ENCODE measurements at regions not wholly inside any gene's neighbourhood (a gene's known extent, or its start where the extent isn't known, plus 50 kb on each side); places are given as distances from the start of the nearest gene placed in this dataset.

- in situ Hi-C loops (cut with HindIII; ENCODE audit: low sequenced_read_pairs), result loop anchor here (25.0 kb wide), 2 partner anchors 155 to 280 kb away; no protein-coding TSS in a partner anchor
Observed at GRCh38 chr17:72417627-72418026, 296.8 kb downstream of the SOX9 start.

- in situ Hi-C loops (cut with HindIII; ENCODE audit: low sequenced_read_pairs), result loop anchor here (25.0 kb wide), 2 partner anchors 158 to 283 kb away; no protein-coding TSS in a partner anchor
Observed at GRCh38 chr17:72419866-72420774, 299.3 kb downstream of the SOX9 start.

- in situ Hi-C loops (cut with HindIII; ENCODE audit: low sequenced_read_pairs), result loop anchor here (25.0 kb wide), 2 partner anchors 158 to 283 kb away; no protein-coding TSS in a partner anchor
Observed at GRCh38 chr17:72420775-72421127, 299.9 kb downstream of the SOX9 start.

GRCh38 chr17:72421128-72422092 lies 300.6 kb downstream of the SOX9 start:
- in situ Hi-C loops (cut with HindIII; ENCODE audit: low sequenced_read_pairs), result loop anchor here (25.0 kb wide), 2 partner anchors 159 to 284 kb away; no protein-coding TSS in a partner anchor

GRCh38 chr17:72422204-72422504 lies 301.3 kb downstream of the SOX9 start:
- in situ Hi-C loops (cut with HindIII; ENCODE audit: low sequenced_read_pairs), result loop anchor here (25.0 kb wide), 2 partner anchors 160 to 285 kb away; no protein-coding TSS in a partner anchor

- in situ Hi-C loops (cut with HindIII; ENCODE audit: low sequenced_read_pairs), result loop anchor here (25.0 kb wide), 2 partner anchors 160 to 285 kb away; no protein-coding TSS in a partner anchor
Observed at GRCh38 chr17:72422505-72423285, 301.9 kb downstream of the SOX9 start.

GRCh38 chr17:72423286-72423589 lies 302.4 kb downstream of the SOX9 start:
- in situ Hi-C loops (cut with HindIII; ENCODE audit: low sequenced_read_pairs), result loop anchor here (25.0 kb wide), 2 partner anchors 161 to 286 kb away; no protein-coding TSS in a partner anchor

GRCh38 chr17:72423718-72424117 lies 302.9 kb downstream of the SOX9 start:
- in situ Hi-C loops (cut with HindIII; ENCODE audit: low sequenced_read_pairs), result loop anchor here (25.0 kb wide), 2 partner anchors 161 to 286 kb away; no protein-coding TSS in a partner anchor

- in situ Hi-C loops (cut with HindIII; ENCODE audit: low sequenced_read_pairs), result loop anchor here (25.0 kb wide), 2 partner anchors 162 to 287 kb away; no protein-coding TSS in a partner anchor
Observed at GRCh38 chr17:72424505-72425117, 303.8 kb downstream of the SOX9 start.

- in situ Hi-C loops (cut with HindIII; ENCODE audit: low sequenced_read_pairs), result no loop called here
Observed at GRCh38 chr17:72425133-72425793, 304.4 kb downstream of the SOX9 start.

- in situ Hi-C loops (cut with HindIII; ENCODE audit: low sequenced_read_pairs), result no loop called here
Observed at GRCh38 chr17:72425794-72426168, 305.0 kb downstream of the SOX9 start.

- in situ Hi-C loops (cut with HindIII; ENCODE audit: low sequenced_read_pairs), result no loop called here
Observed at GRCh38 chr17:72426321-72426720, 305.5 kb downstream of the SOX9 start.

GRCh38 chr17:72426948-72427760 lies 306.3 kb downstream of the SOX9 start:
- in situ Hi-C loops (cut with HindIII; ENCODE audit: low sequenced_read_pairs), result no loop called here

- in situ Hi-C loops (cut with HindIII; ENCODE audit: low sequenced_read_pairs), result no loop called here
Observed at GRCh38 chr17:72427761-72428109, 306.9 kb downstream of the SOX9 start.

GRCh38 chr17:72429066-72429638 lies 308.3 kb downstream of the SOX9 start:
- in situ Hi-C loops (cut with HindIII; ENCODE audit: low sequenced_read_pairs), result no loop called here

GRCh38 chr17:72430611-72431432 lies 310.0 kb downstream of the SOX9 start:
- in situ Hi-C loops (cut with HindIII; ENCODE audit: low sequenced_read_pairs), result no loop called here

- in situ Hi-C loops (cut with HindIII; ENCODE audit: low sequenced_read_pairs), result no loop called here
Observed at GRCh38 chr17:72432143-72432621, 311.4 kb downstream of the SOX9 start.

Data from DLD1 (cell line).